GM19438 (cell line): ENCODE measurements at regions not wholly inside any gene's neighbourhood (a gene's known extent, or its start where the extent isn't known, plus 50 kb on each side); places are given as distances from the start of the nearest gene placed in this dataset.
"Not testable (repeated sequence)": the region's sequence is repeated elsewhere in the genome, so short reads cannot be mapped to it uniquely, and the experiment has no call there.

ENCODE experiments used
- ATAC-seq: cut with Tn5 transposase; IDR thresholded peaks from one replicate; pipeline ENCODE4 v1.9.1; 2021; ENCODE audit warnings: low read depth; ENCODE audit not compliant: unreplicated experiment

GRCh38 chr12:70008944-70009343, 183.9 kb downstream of the MYRFL start:
- ATAC-seq: no peak

DNA sequence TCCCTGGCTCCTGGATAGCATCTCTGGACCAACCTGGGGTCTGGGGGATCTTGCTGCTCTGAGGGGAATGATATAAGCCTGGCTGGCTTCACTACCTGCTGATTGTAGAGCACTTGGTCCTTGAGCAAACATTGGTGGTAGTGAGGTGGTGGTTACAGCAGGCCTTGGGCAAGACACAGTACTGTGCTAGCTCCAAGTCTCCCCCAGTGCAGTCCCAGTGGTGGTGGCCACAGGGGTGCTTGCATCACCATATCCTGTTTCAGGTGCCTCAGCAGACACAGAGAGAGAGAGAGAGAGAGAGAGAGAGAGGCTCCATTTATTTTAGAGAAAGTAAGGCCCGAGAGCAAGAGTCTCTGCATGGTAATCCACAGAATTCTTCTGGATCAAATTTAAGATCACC, 186.3 kb downstream of the MYRFL start:
- ATAC-seq: no peak

- ATAC-seq: not testable (repeated sequence)
These were observed 188.0 kb downstream of the MYRFL start for GRCh38 chr12:70013016-70013415.

- no peak for ATAC-seq
These were observed 203.5 kb downstream of the MYRFL start for GRCh38 chr12:70028515-70028914.

DNA sequence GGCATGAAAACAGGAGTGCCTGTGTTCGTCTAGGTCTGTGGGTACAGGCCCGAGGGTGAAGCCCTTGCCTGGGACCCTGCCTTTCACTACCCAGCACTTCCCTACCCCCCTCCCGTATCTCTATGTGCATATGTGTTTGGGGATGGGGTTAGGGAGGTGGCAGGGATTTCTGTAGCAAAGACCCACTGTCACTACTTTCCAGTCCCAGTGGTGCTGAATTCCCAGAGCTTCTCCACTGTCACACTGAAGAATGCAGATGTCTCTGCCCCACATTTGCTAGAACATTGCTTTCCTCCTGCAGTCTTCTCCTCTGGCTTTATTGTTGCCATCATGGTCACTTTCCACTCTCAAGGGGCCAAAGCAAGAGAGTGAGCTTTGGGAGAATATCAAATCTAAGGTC, 203.9 kb downstream of the MYRFL start:
- ATAC-seq: no peak

DNA sequence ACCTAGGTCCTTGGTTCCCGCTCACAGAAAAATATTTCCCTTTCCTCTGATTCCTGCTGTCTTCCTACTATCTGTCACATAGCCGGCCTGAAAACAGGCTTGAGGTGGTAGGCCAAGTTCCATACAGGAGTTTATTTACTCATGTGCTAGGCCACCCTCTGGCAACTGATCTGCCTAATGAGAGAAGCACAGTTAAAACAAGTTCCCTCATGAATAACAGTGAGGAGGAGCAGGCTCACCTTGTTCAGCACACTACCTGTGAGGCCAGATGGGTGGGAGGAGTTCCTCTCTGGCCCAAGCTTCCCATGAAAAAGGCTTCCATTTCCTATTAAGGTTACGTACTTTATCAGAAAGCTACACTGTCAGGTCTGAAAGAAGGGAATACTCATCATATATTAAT, 206.0 kb downstream of the MYRFL start:
- ATAC-seq: no peak

GRCh38 chr12:70032076-70032475, 207.0 kb downstream of the MYRFL start:
- no peak for ATAC-seq

GRCh38 chr12:70033310-70033709, 208.3 kb downstream of the MYRFL start:
- ATAC-seq: no peak

DNA sequence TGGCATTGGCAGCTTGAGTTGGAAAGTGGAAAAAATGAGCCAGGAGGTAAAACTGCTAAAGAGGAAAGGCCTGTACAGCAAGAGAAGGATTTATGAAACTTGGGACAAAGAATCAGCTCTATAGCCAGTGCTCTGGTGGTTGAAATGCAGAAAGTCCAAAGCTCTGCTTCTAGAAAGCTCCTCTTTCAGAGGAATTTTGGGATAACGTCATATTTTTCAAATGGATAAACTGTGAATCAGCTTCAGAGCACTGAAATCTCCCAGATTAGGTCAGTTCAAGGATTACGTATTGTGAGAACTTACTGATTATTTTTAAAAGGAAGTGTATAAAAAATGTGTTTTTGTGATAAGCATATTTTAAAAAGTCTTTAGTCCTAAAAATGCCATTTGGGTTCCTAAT, 203.1 kb upstream of the CNOT2 start:
- ATAC-seq: no peak

GRCh38 chr12:70042675-70043074, 200.6 kb upstream of the CNOT2 start:
- no peak for ATAC-seq

DNA sequence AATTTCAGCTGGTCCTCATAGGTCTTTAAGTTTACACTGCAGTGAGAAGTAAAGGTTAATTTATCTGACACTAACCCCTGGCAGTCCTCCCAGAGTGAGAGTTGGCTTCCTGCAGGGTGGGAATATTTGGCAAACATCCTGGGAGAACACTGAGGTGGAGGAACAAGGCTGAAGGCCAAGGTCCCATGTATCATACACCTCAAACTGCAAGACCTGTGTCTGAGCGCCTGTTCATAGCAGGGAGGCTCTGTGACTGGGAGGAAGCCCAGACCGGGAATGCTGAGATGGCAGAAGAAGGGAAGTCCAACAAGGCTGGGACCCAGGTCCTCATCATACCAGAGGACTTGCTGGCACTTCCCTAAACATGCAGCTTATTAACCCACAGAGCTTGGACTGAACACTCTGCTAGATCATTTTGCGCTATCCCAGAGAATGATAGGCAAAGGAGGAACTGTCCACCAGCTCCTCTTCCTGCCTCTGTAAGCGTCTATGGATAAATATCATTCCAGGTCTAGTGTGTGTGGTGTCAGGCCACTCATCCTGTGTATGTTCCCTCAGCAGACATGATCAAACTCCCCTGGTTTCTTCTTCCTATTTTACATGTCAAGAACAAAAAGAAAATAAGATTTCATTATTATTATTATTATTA, 199.6 kb upstream of the CNOT2 start:
- no peak for ATAC-seq

DNA sequence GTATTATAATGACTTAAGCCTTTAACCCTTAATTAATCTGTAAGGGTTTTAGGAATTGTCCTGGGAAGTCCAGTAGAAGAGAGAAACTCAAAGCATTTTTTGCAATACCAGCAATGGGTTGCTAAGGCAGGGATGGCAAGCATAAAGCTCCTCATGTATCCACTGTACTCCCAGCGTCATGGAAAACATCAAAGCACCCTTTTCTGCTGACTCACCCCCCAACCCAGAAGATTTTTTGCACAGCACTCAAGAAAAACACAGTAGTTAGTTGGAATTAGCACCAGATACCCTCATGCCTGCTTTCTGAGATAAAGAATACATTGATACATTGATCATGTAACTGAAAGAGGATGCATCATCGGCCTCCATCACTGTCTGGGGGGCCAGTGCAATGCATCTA, 199.1 kb upstream of the CNOT2 start:
- ATAC-seq: no peak

GRCh38 chr12:70045036-70045435, 198.2 kb upstream of the CNOT2 start:
- no peak for ATAC-seq

DNA sequence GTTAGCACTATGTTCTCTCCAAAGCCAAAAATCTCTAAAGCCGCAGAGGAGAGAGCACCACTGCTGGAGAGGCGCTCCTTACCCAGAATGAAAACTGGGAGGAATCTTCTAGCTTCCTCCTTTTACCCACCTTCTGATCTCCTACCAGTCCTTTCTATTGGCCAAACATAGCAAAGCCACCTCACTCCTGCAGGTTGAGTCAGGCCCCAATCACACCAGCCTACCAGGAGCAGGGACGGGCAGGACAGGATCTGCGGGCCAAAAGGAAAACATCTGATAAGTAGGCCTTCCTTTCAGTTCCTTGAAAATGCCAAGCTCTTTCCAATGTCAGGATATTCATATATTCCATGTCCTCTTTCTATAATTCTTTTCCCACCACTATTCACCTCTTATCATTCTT, 197.7 kb upstream of the CNOT2 start:
- no peak for ATAC-seq

DNA sequence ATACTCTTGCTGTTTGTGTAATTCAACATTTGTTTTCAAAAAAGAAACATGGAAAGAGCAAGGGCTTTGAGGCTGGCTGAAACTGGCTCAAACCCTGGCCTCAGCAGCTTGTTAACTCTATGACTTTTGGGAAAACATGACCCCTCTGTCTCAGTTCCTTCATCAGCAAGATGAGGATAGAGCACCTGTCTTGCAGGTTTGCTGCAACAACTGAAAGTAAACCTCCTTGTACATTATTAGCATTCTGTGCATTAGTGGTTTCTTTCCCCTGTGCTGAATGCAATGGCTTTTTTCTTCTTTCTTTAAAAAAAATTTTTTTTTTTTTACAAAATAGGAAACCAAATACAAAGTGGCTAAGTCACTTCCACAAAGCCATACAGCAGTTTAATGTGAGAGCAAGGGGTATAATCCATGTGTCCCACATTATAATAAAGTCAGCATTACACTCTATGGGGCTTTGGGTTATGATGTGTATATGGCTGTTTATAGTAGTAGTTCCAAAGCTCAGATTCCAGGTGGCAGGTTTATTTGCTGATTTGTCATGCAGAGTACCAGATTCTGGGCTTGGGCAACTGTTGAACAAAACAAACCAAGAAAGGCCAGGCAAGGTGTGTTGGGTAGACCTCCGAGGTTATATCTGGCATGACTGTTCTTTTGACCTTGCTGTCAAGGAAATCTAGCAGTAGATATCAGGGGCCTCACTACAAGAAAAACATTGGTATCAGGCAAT, 194.5 kb upstream of the CNOT2 start:
- no peak for ATAC-seq

DNA sequence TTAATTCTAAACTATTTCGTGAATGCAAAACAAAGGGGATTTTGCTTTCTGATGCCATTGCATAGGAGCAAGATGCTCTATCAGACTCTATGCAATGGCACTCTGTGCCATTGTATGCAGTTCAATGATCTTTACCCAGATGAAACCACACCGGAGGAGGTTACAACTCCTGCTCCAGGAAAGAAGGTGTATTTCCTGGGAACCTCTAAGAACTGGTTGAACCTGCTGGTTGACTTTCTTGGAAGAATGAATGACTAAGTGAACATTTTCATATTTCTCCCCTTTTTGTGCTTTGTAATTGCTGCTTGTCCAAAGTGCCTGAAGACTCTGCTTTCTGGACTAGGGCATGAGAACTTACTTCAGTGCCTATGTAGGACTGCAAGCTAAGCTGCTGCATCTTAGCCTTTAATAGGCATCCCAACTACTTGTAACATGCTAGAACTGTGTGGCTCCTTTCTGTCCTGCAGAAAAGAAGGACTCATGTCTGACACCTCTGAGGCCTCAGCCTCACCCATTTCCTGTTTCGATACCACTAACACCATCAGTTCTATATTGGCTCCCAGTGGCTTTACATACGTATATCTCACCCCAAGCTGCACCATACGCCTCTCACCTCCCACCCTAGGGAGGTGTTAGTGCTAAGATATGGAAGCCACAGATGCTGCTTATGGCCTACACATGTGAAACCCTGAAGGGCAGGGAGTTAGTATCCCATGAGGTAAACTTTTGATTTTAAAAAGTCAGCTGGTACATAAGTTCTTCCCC, 193.5 kb upstream of the CNOT2 start:
- ATAC-seq: peak; percentile 68

DNA sequence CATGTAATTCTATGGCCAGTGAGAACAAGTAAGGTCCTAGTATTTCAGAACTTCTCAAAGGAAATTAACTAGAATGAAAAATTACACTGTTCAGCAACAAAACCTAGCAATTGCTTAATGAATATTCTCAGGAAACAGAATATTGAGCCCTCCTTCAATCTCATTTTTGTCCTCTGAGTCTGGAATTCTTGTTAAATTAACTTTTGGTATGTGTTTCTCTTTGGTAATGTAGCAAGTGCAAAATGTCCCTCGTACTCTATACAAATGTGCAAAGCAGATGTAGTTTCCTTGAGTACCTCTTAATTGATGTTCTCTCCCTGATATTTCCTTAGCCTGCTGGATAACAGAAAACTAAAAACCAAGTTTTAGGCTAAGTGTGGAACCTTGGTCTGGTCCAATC, 190.8 kb upstream of the CNOT2 start:
- no peak for ATAC-seq

DNA sequence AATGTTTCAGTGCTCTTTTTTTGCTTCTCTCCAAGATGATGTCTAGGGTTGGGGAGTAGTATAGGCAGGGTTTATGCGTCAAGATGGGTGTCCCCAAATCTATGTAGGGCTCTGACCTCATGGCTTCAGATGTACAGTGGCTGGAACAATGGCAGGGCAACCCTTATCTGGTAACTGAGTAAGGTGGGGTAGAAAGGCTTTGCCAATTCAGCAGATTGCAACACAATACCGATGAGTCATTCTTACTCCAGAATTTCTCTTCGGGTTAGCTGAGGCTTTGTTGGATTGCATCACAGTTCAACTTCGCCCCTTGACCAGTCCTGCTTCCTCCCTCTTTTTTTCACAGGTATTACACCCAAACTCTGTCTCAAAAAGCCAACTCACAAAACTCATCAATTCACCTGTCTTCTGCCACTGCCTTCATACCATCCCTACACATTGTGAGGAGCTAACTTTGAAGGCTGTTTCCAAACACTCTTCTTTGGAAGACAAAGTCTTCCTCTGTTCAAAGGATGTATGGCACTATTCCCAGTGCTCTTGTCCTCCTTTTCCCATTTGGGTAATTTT, 190.2 kb upstream of the CNOT2 start:
- ATAC-seq: no peak

- no peak for ATAC-seq
These were observed 183.9 kb upstream of the CNOT2 start for GRCh38 chr12:70059373-70059772.

- ATAC-seq: no peak
These were observed 182.6 kb upstream of the CNOT2 start for GRCh38 chr12:70060634-70061033.

DNA sequence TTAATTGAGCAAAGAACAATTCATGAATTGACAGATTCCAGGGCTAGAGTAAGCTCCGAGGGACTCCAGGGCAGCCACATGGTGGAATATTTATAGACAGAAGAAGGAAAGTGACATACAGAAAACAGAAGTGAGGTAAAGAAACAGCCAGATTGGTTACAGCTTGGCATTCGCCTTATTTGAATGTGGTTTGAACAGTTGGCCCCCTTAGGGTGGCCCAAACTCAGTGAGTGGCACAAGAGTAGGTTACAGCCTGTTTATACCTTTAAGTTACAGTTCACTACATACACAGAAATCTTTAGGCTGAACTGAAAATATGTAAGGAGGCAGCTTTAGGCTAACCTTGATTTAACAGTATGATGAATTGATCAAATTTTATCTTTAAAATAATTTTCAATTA, 174.5 kb upstream of the CNOT2 start:
- ATAC-seq: no peak
